WERI-Rb-1 (cell line): ENCODE measurements at regions not wholly inside any gene's neighbourhood (a gene's known extent, or its start where the extent isn't known, plus 50 kb on each side); places are given as distances from the start of the nearest gene placed in this dataset.

Experiments
- DNase-seq: peaks from one replicate; pipeline ENCODE4 v3.0.0-alpha.2; 2020
- H3K27ac ChIP-seq: fragments of 250-450 bp; sonication (Bioruptor Pico); 2 replicates; pipeline ENCODE4 v1.5.1; 2020; ENCODE audit warnings: mild to moderate bottlenecking, moderate library complexity
- H3K27me3 ChIP-seq: fragments of 250-450 bp; sonication (Bioruptor Pico); 2 replicates; pipeline ENCODE4 v1.5.1; 2021; ENCODE audit warnings: mild to moderate bottlenecking, low read depth, moderate library complexity; ENCODE audit not compliant: insufficient read depth, severe bottlenecking
- H3K36me3 ChIP-seq: fragments of 250-450 bp; sonication (Bioruptor Pico); 2 replicates; pipeline ENCODE4 v1.5.1; 2020; ENCODE audit warnings: mild to moderate bottlenecking, moderate library complexity
- H3K4me3 ChIP-seq: 2 replicates; pipeline ENCODE4 v1.5.1; 2011; ENCODE audit warnings: low read depth, mild to moderate bottlenecking, control low read depth, low read length
- H3K9me3 ChIP-seq: fragments of 250-450 bp; sonication (Bioruptor Pico); 2 replicates; pipeline ENCODE4 v1.5.1; 2021; ENCODE audit warnings: mild to moderate bottlenecking, moderate library complexity; ENCODE audit not compliant: severe bottlenecking
- CTCF ChIP-seq: IDR thresholded peaks from 2 replicates; pipeline ENCODE4 v1.5.1; 2011; ENCODE audit warnings: low read depth, mild to moderate bottlenecking, control low read depth, inconsistent platforms, low read length

GRCh38 chr13:60758637-60759036 is 361.6 kb downstream of the TDRD3 start:
- TF ChIP-seq CTCF: no peak
- no peak overlapping the region for H3K27ac ChIP-seq
- H3K36me3 ChIP-seq: no peaks in the 10 kb centered on the region
- no peaks in the 10 kb centered on the region for H3K9me3 ChIP-seq
- H3K27me3 ChIP-seq: no peaks in the 10 kb centered on the region
- no peak for DNase-seq
- H3K4me3 ChIP-seq: no peak overlapping the region

- Histone ChIP-seq H3K27ac (no peak overlapping the region), H3K27me3 (no peaks in the 10 kb centered on the region), H3K9me3 (no peaks in the 10 kb centered on the region), H3K36me3 (no peaks in the 10 kb centered on the region), H3K4me3 (no peak overlapping the region)
- no peak for DNase-seq
- no peak for TF ChIP-seq CTCF
Observed at GRCh38 chr13:60757501-60758215, 360.6 kb downstream of the TDRD3 start.

GRCh38 chr13:60756306-60756705 is 359.3 kb downstream of the TDRD3 start:
- no peak for TF ChIP-seq CTCF
- DNase-seq: no peak
- no peak overlapping the region for H3K27ac ChIP-seq
- H3K9me3 ChIP-seq: no peaks in the 10 kb centered on the region
- H3K27me3 ChIP-seq: no peaks in the 10 kb centered on the region
- H3K4me3 ChIP-seq: no peak overlapping the region
- no peaks in the 10 kb centered on the region for H3K36me3 ChIP-seq

- TF ChIP-seq CTCF: no peak
- H3K27me3 ChIP-seq: no peaks in the 10 kb centered on the region
- no peak overlapping the region for H3K4me3 ChIP-seq
Observed at GRCh38 chr13:60755380-60756163, 358.6 kb downstream of the TDRD3 start.

GRCh38 chr13:60754211-60755090 is 357.4 kb downstream of the TDRD3 start:
- no peak for TF ChIP-seq CTCF
- DNase-seq: no peak
- H3K4me3 ChIP-seq: no peak overlapping the region
- no peaks in the 10 kb centered on the region for H3K27me3 ChIP-seq
- no peak overlapping the region for H3K27ac ChIP-seq
- H3K9me3 ChIP-seq: no peaks in the 10 kb centered on the region
- no peaks in the 10 kb centered on the region for H3K36me3 ChIP-seq

More at GRCh38 chr13:60755380-60756163, 358.6 kb downstream of the TDRD3 start:
- Histone ChIP-seq H3K27ac (no peak overlapping the region), H3K9me3 (no peaks in the 10 kb centered on the region), H3K36me3 (no peaks in the 10 kb centered on the region)
- DNase-seq: no peak
